ENCODE measurements at regions not wholly inside any gene's neighbourhood (a gene's known extent, or its start where the extent isn't known, plus 50 kb on each side); places are given as distances from the start of the nearest gene placed in this dataset.

DNA sequence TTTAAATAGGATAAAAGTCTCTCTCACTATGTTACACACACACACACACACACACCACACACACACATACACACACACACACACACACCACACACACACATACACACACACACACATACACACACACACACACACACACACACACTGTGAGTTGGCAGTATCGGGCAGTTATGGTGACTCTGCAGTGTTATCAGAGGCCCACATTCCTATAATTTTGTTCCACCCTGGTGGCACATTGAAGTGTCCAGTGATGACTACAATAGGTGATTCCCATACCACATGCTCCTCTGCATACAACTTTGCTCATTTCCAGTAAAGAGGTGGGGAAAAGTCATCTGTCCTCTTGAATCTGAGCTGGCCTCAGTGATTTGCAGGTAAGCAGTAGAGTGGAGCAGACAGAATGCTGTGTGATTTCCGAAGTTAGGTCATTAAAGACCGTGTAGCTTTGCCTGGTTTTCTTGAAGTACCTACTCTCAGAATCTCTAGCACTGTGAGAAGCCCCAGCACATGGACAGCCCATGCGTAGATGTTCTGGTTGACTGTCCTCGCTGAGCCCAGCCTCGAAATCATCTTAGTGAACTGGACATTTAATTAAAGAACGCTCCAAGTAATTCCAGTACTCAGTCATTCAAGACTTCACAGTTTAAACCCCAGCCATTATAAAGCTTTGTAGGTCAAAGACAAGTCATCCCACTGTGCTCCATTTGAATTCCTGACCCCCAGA, 836.6 kb upstream of the SOX9 start:
- no peak for DNase-seq (ENCODE audit: low spot score)

GRCh38 chr17:71286625-71287024, 834.2 kb upstream of the SOX9 start:
- DNase-seq (ENCODE audit: low spot score), result no peak

DNA sequence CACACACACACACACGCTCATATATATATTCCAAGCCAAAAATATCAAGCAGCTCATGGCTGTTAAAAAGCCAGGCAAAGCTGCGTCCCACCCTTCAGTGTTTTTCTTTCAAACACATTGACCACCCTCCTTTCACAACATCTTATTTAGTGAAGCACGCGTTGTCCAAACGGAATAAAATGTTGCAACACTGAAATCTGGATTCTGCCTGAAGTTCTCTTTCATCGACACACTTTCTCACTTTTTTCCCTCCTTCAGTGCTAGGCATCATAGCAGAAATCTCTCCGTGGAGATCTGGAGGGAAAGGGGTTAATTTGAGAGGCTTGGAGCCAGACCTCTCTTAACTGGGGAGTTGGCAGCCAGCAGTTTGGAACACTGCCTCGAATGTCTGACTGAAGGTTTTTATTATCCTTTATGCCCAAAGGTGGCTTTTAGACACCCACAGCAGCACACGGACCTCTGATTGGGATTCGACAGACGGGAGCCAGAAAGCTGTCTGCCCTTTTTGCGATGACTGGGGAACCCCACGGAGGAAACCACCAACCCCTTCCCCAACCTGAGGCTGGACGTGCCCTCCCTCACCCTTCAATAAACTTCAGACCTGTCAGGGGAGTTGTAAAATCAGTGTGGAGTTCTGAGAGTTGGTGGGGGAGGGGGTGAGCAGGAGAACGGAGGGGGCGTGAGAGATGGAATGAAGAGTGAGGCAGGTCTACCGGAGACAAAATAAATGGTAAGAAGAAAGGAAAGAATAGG, 833.6 kb upstream of the SOX9 start:
- DNase-seq (ENCODE audit: low spot score), result no peak

- DNase-seq (ENCODE audit: low spot score), result no peak
Measured at GRCh38 chr17:71292006-71292405, 828.8 kb upstream of the SOX9 start.

- DNase-seq (ENCODE audit: low spot score), result no peak
Measured at GRCh38 chr17:71296005-71296404, 824.8 kb upstream of the SOX9 start.

- DNase-seq (ENCODE audit: low spot score), result no peak
Measured at GRCh38 chr17:71301063-71301462, 819.8 kb upstream of the SOX9 start.

GRCh38 chr17:71302721-71303549, 817.9 kb upstream of the SOX9 start:
- no peak for DNase-seq (ENCODE audit: low spot score)

DNA sequence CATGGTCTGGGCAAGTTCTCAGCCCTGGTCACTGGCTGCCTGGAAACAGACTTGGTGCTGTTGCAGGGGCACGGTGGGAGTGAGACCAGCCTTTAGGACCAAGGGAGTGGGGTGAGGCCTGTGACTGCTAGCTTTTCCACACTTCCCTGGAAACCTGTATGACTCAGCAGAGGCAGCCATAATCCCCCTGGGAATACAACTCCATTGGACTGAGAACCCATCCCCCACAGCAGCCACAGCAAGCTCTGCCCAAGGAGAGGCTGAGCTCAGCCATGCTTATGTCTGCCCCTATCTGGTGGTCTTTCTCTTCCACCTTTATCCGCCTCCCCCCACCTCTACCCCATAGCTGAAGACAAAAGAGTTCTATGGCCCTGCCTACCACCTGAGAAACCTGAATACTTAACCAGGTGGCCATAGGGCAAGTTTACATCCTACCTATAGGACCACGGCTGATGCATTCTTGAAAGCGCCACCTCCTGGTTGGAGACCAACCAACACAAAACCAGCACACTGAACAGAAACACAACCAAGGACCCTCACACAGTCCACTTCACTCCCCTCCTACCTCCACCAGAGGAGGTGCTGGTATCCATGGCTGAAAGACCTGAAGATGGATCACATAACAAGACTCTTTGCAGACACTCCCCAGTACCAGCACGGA, 816.2 kb upstream of the SOX9 start:
- DNase-seq (ENCODE audit: low spot score), result no peak

DNA sequence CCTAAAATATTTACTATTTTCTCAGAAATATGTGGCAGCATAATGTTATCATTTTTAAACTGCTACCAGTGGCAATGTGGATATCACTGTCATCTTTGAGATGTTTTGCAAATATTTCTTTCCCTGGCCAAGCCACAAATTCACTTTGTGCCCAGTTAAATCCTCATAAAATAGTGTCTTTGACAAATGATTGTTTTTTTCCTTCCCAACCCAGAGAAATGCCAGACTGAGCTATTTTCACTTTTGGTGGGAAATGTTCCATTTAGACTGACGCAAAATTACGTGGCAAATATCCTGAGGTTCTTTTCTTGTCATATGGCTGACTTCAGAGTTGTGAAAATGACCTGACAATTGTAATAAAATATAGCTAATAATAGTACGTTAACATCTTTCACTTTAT, 807.0 kb upstream of the SOX9 start:
- DNase-seq (ENCODE audit: low spot score), result no peak

DNA sequence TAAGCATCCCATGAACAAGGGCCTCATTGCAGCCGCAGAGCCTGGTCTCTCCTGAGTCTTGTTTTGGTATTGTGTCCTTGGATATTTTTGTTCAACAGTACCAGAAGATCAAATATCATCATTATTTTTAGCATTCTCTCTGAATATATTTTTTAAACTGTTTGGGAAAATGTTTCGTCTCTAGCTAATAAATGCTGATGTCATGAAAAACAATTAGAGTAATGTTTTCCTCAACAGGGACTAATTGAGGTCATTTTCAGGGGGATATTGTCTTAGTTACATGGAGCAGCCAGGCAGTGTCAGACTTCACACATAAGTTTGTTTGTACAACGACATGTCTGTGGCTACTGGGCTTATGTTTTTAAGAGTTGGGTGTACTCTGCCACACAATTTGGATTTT, 805.3 kb upstream of the SOX9 start:
- DNase-seq (ENCODE audit: low spot score), result no peak

DNA sequence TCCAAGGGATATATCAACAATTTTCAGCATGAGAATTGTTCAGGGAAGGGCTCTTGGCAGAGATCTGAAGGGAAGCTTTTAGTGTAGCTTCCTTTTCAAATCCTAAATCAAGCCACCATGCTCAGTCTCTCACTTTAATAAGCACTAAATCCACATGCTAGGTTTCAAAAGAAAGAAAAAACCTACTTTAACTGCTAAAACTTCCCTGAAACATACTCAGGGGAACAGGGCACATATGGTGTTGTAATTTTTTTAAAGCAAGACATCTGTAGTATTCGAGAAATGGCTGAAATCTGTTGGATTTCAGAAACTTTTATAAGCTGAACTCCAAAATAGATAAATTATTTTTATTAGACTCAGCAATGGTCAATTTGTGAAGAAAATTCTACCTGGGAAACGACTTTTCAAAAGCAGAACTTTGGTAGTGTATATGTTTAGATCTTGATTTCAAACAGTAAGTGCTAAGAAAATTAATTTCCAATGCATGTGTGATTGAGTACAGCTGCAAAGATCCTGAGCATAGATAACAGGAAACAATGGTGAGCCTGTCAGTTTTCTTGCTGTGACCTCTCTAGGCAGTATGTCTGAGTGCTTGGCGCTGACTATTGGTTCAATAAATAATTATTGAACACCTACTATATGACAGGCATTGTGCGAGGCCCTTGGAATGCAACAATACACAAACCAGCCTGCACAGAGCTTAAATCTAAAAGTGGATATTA, 804.5 kb upstream of the SOX9 start:
- no peak for DNase-seq (ENCODE audit: low spot score)

DNA sequence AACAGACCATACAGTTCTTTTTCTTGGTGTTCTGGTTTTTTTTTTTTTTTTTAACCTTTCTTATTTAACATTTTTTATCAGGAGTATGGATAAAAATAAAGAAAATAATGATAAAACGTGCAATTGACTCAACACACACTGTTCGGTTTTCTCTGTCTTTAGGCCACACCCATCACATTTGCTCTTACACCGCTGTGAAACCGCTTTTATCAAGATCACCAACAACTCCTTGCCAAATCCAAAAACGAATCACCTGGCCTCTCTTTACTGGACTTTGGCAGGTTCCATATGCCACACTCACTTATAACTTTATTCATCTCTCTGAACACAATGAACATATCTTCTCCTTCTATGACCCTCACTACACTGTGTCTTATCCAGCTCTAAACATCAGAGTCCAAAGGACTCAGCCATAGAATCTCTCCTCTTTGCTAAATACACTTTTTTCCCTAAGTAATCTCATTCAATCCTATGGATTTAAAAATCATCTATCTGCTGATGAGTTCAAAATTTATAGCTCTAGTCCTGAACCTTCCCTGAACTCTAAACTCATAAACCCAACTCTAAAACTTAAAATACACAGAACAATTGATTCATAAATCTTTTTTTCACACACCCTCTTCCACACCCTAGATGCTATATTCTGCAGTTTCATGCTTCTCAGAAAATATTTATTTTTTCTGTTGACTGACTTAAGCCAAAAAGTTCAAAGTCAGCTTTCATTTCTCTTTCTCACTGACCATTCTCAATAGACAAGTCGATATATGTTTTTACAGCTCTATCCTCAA, 800.6 kb upstream of the SOX9 start:
- DNase-seq (ENCODE audit: low spot score), result no peak

DNA sequence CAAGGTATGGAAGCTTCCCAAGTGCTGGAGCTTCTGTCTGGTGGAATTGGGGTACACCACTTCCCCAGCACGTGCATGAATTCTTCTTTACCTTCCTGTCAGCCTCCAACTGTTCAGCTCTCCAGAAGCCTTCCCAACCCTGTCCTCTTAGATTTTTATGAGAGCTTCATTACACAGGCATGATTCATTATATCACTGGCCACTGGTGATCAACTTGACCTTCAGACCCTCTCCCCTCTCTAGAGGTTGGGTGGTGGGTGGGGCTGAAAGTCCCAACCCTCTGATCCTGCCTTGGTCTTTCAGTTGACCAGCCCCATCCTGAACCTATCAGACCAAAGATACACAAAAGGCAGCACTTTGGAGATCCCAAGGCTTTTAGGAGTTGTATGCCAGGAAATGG, 795.7 kb upstream of the SOX9 start:
- DNase-seq (ENCODE audit: low spot score), result no peak

DNA sequence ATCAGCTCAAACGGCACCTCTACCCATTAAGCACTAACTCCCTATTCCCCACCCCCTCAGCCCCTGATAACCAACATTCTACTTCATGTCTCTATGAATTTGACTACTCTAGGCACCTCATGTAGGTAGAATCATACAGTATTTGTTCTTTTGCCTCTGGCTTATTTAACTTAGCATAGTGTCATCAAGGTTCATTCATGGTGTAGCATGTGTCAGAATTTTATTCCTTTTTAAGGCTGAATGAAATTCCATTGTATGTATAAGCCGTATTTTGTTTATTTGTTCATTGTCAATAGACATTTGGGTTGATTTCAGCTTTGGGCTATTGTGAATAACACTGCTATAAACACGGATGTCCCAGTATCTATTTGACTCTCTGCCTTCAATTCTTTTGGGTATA, 794.9 kb upstream of the SOX9 start:
- DNase-seq (ENCODE audit: low spot score), result no peak

GRCh38 chr17:71327376-71328059, 793.3 kb upstream of the SOX9 start:
- no peak for DNase-seq (ENCODE audit: low spot score)

- no peak for DNase-seq (ENCODE audit: low spot score)
Measured at GRCh38 chr17:71329310-71330098, 791.3 kb upstream of the SOX9 start.

DNA sequence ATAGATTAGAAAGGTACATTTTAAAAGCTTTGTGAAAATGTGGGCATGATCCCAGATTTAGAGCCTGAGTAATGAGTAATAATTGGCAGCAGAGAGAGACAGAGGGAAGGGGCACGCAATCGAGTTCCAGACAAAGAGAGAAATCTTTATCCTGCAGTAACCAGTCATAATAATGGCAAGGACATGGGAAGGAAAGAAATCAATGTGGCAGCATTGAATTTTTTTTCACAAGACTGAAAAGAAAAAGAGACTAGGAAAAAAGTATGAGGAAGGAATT, 790.8 kb upstream of the SOX9 start:
- DNase-seq (ENCODE audit: low spot score), result no peak

- DNase-seq (ENCODE audit: low spot score), result no peak
Measured at GRCh38 chr17:71331754-71332325, 789.0 kb upstream of the SOX9 start.

GRCh38 chr17:71334048-71334751, 786.6 kb upstream of the SOX9 start:
- no peak for DNase-seq (ENCODE audit: low spot score)
